ENCODE measurements at regions not wholly inside any gene's neighbourhood (a gene's known extent, or its start where the extent isn't known, plus 50 kb on each side); places are given as distances from the start of the nearest gene placed in this dataset.

DNA sequence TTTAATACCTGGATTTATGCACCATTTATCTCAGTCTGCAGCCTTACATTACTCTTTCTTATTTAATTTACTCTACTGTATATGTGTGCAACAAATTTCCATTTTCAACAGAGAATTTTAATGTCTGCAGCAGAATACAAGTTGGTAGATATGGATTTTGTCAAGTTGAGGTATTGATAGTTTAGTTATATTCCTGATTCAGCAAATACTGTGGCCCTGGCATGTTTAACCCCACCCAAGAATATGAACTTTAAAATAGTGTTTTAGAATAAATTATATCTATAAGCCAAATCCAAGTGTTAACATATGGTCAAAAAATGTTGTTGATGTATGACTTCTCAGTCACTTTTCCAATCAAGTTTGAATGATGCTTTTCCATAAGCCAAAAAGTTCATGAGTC, 378.4 kb upstream of the NRG3 start:
- no peak overlapping the region for H2BK15ac ChIP-seq (ENCODE audit: low read depth, low read length)
- TF ChIP-seq FOS (IDR thresholded peaks at IDR 0.05; ENCODE audit: low read depth, low read length) = no peak
- no peak for TF ChIP-seq MXI1 (IDR thresholded peaks at IDR 0.05; ENCODE audit: borderline replicate concordance, low read depth, low read length)
- TF ChIP-seq, protein P1, sequence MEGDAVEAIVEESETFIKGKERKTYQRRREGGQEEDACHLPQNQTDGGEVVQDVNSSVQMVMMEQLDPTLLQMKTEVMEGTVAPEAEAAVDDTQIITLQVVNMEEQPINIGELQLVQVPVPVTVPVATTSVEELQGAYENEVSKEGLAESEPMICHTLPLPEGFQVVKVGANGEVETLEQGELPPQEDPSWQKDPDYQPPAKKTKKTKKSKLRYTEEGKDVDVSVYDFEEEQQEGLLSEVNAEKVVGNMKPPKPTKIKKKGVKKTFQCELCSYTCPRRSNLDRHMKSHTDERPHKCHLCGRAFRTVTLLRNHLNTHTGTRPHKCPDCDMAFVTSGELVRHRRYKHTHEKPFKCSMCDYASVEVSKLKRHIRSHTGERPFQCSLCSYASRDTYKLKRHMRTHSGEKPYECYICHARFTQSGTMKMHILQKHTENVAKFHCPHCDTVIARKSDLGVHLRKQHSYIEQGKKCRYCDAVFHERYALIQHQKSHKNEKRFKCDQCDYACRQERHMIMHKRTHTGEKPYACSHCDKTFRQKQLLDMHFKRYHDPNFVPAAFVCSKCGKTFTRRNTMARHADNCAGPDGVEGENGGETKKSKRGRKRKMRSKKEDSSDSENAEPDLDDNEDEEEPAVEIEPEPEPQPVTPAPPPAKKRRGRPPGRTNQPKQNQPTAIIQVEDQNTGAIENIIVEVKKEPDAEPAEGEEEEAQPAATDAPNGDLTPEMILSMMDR (conservative IDR thresholded peaks at IDR 0.05; ENCODE audit: low read depth, low read length) = no peak
- TF ChIP-seq MAFK (IDR thresholded peaks at IDR 0.05; ENCODE audit: low read depth, low read length) = peak; percentile 48
- no peak for TF ChIP-seq RFX5 (IDR thresholded peaks at IDR 0.05; ENCODE audit: low read depth, low read length)
- no peaks in the 10 kb centered on the region for H3K27me3 ChIP-seq (ENCODE audit: control insufficient read depth, insufficient read depth, low read length)
- H3K9ac ChIP-seq (ENCODE audit: low read depth, low read length) = no peak overlapping the region
- no peak overlapping the region for H4K5ac ChIP-seq (ENCODE audit: low read depth, low read length)
- H3K4ac ChIP-seq (ENCODE audit: low read depth, low read length) = no peak overlapping the region
- no peaks in the 10 kb centered on the region for H4K20me1 ChIP-seq (ENCODE audit: insufficient read depth, low read length)
- H3K23ac ChIP-seq (ENCODE audit: low read depth, low read length) = no peak overlapping the region
- H3K4me1 ChIP-seq (ENCODE audit: control insufficient read depth, insufficient read depth, low read length) = no peaks in the 10 kb centered on the region
- no peak overlapping the region for H2AK5ac ChIP-seq (ENCODE audit: low read depth, low read length)
- H4K8ac ChIP-seq (ENCODE audit: low read depth in 2 of 2, low read length in 2 of 2) = no peak overlapping the region
- H2BK5ac ChIP-seq (ENCODE audit: low read depth, low read length, poor library complexity, severe bottlenecking) = no peak overlapping the region
- H2BK20ac ChIP-seq (ENCODE audit: low read depth, low read length) = no peak overlapping the region
- no peaks in the 10 kb centered on the region for H3K9me1 ChIP-seq (ENCODE audit: insufficient read depth, low read length)
- H3K56ac ChIP-seq (ENCODE audit: extremely low read depth, insufficient read depth, low read length) = no peak overlapping the region
- H3K79me1 ChIP-seq (ENCODE audit: low read depth in 1 of 2, low read length in 2 of 2) = no peaks in the 10 kb centered on the region
- H2AK9ac ChIP-seq (replicated peaks; ENCODE audit: low read depth, low read length, poor library complexity) = no peak overlapping the region
- no peak overlapping the region for H3K18ac ChIP-seq (ENCODE audit: low read depth, low read length)
- no peak overlapping the region for H4K91ac ChIP-seq (ENCODE audit: insufficient read depth, low read depth, low read length)
- H3K27ac ChIP-seq (ENCODE audit: insufficient read depth, low read length) = no peak overlapping the region
- H2BK120ac ChIP-seq (ENCODE audit: low read depth, low read length) = no peak overlapping the region
- H3K4me2 ChIP-seq (ENCODE audit: low read depth, low read length) = no peak overlapping the region
- DNase-seq = no peak
- H2AFZ ChIP-seq (replicated peaks; ENCODE audit: low read length, poor library complexity) = no peak overlapping the region
- no peak for ATAC-seq (ENCODE audit: low read depth)
- dilution Hi-C loops (cut with HindIII; ENCODE audit: low sequenced_read_pairs, unreplicated experiment) (no loop called here), in situ Hi-C loops (cut with MboI; ENCODE audit: low sequenced_read_pairs) (no loop called here), intact Hi-C loops (cut with micrococcal nuclease) (no loop called here)
- peaks cover 3% of the 10 kb centered on the region; the same call in 1 of the 2 replicates for H3K9me3 ChIP-seq (ENCODE audit: control insufficient read depth, insufficient read depth, low read length)
- no peak overlapping the region for H3K14ac ChIP-seq (replicated peaks; ENCODE audit: low read depth, low read length)
- H3K36me3 ChIP-seq (ENCODE audit: control insufficient read depth, insufficient read depth, low read length) = no peaks in the 10 kb centered on the region
- no TSS peak for BruUV-seq (replicated peaks)
- ChIA-PET POLR2A (ENCODE audit: unreplicated experiment) (no interaction called here), CTCF (no interaction called here)
- no peak overlapping the region for H3K4me3 ChIP-seq (ENCODE audit: insufficient read depth, low read depth, low read length)

Data from IMR-90 (cell line).